Activated CD4-positive, alpha-beta memory T cell treated with anti-CD3 and anti-CD28 coated beads for 36 hours (primary cell): ENCODE measurements at regions not wholly inside any gene's neighbourhood (a gene's known extent, or its start where the extent isn't known, plus 50 kb on each side); places are given as distances from the start of the nearest gene placed in this dataset.
A peak's percentile ranks its signal among the peaks of the same experiment; 100 is the strongest.

Source experiments
- CTCF ChIA-PET: fragments of 350-600 bp; sonication (Branson Sonifier 250); formaldehyde crosslinking; loops from one replicate; lab custom pipeline; 2021; ENCODE audit warnings: antibody characterized with exemption, inconsistent platforms; lab: Charles Lee
- POLR2A ChIA-PET: fragments of 350-600 bp; sonication (Branson Sonifier 250); formaldehyde crosslinking; loops from one replicate; lab custom pipeline; 2021; ENCODE audit warnings: antibody characterized with exemption; lab: Charles Lee
- DNase-seq: peaks from one replicate; pipeline ENCODE4 v3.0.0-alpha.2; 2020
- H3K27ac Mint-ChIP-seq: one replicate; pipeline ENCODE4 v1.8.0; 2021; ENCODE audit warnings: mixed read lengths
- H3K27me3 Mint-ChIP-seq: one replicate; pipeline ENCODE4 v1.8.0; 2021; ENCODE audit warnings: mixed read lengths
- H3K36me3 Mint-ChIP-seq: one replicate; pipeline ENCODE4 v1.8.0; 2021; ENCODE audit warnings: mixed read lengths
- H3K4me1 Mint-ChIP-seq: one replicate; pipeline ENCODE4 v1.8.0; 2021; ENCODE audit warnings: low read depth, mixed read lengths
- H3K4me3 Mint-ChIP-seq: one replicate; pipeline ENCODE4 v1.8.0; 2021; ENCODE audit warnings: mild to moderate bottlenecking, mixed read lengths
- H3K9me3 Mint-ChIP-seq: one replicate; pipeline ENCODE4 v1.8.0; 2021; ENCODE audit warnings: mixed read lengths
- intact Hi-C: fragments of 100-400 bp; cut with micrococcal nuclease; formaldehyde crosslinking; loops from one replicate; pipeline ENCODE4 v1.15.1; 2023

- no peak overlapping the region for H3K27ac Mint-ChIP-seq
- H3K4me3 Mint-ChIP-seq, result no peak overlapping the region
- ChIA-PET POLR2A (no interaction called here), CTCF (no interaction called here)
- no peaks in the 10 kb centered on the region for H3K36me3 Mint-ChIP-seq
- DNase-seq, result no peak
- peaks cover 10% of the 10 kb centered on the region for H3K27me3 Mint-ChIP-seq
- H3K9me3 Mint-ChIP-seq, result no peaks in the 10 kb centered on the region
- intact Hi-C loops, result no loop called here
- peaks cover 15% of the 10 kb centered on the region for H3K4me1 Mint-ChIP-seq
Measured at GRCh38 chr5:57600321-57600720, 117.7 kb upstream of the ACTBL2 start.

GRCh38 chr5:57598756-57599155 is 116.1 kb upstream of the ACTBL2 start:
- CTCF ChIA-PET, result interaction anchor here (1.0 kb wide), 1 partner anchor 861 kb away, joined by 3 read pairs; no protein-coding TSS in a partner anchor
- H3K27me3 Mint-ChIP-seq, result peaks cover 3% of the 10 kb centered on the region
- POLR2A ChIA-PET, result no interaction called here
- intact Hi-C loops, result loop anchor here (1.0 kb wide), 1 partner anchor 299 kb away; no protein-coding TSS in a partner anchor
- H3K9me3 Mint-ChIP-seq, result no peaks in the 10 kb centered on the region
- H3K4me3 Mint-ChIP-seq, result no peak overlapping the region
- no peak overlapping the region for H3K27ac Mint-ChIP-seq
- no peaks in the 10 kb centered on the region for H3K36me3 Mint-ChIP-seq
- peak; percentile 60 for DNase-seq
- H3K4me1 Mint-ChIP-seq, result peaks cover 15% of the 10 kb centered on the region

DNA sequence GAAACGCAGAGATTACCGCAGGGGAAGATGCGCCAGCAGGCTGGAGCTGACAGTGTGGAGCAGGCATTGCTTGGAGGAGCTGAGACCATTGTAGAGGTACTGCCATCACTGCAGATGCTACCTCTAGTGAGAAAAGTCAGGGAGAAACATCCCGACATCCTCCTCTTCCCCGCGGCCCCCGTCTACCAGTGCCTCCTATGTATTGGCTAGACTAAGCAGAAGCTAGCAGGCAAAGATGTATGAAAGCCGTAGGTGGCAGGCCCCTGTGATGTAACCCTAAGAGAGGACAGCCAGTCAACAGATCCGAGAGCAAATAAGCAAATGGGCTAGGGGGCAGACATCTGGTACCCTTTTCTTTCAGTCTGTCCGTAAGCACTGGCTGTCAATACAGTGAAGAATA is 115.5 kb upstream of the ACTBL2 start:
- Mint-ChIP-seq H3K4me1 (peaks cover 15% of the 10 kb centered on the region), H3K27me3 (peaks cover 4% of the 10 kb centered on the region), H3K4me3 (no peak overlapping the region), H3K36me3 (no peaks in the 10 kb centered on the region), H3K9me3 (no peaks in the 10 kb centered on the region), H3K27ac (no peak overlapping the region)
- ChIA-PET CTCF (interaction anchor here (1.0 kb wide), 1 partner anchor 861 kb away, joined by 3 read pairs; no protein-coding TSS in a partner anchor), POLR2A (no interaction called here)
- intact Hi-C loops, result no loop called here
- no peak for DNase-seq

DNA sequence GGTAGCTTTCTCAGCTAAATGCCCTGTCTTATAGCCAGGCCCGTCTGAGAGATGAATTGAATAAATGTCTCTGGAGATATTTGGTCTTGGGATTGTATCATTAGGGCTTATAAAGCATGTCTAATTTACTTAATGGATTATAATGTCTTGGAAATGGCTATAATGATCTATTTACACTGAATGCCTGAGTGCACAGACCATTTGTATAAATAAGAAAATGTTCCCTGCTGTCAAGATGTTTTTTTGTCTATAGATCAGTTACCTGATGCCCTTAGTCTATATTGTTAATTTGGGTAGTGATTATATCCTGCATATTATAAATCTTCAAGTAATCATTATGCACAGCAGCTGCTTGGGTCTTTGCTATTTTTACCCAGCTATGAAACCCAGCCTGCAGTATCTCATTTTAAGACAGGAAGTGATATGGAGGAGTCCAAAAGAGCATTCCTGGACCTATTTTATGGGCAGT is 112.9 kb upstream of the ACTBL2 start:
- Mint-ChIP-seq H3K4me3 (no peak overlapping the region), H3K4me1 (peaks cover 14% of the 10 kb centered on the region), H3K36me3 (no peaks in the 10 kb centered on the region), H3K9me3 (no peaks in the 10 kb centered on the region), H3K27ac (no peak overlapping the region), H3K27me3 (peaks cover 1% of the 10 kb centered on the region)
- ChIA-PET CTCF (no interaction called here), POLR2A (no interaction called here)
- no peak for DNase-seq
- intact Hi-C loops, result no loop called here

DNA sequence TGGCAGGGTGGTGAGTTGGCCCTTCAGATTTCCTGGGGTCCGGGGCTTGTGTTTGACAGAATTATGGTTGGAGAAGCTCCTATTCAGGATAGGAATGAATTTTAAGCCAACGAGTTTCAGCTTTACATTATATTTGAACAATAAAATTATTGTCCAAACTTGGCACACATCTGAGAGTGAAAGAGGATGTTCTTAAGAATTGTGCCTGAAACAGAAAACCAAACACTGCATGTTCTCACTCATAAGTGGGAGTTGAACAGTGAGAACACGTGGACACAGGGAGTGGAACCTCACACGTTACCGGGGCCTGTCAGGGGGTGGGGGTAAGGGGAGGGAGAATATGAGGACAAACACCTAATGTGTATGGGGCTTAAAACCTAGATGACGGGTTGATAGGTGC is 111.8 kb upstream of the ACTBL2 start:
- intact Hi-C loops, result no loop called here
- Mint-ChIP-seq H3K27ac (no peak overlapping the region), H3K9me3 (no peaks in the 10 kb centered on the region), H3K4me3 (no peak overlapping the region), H3K36me3 (no peaks in the 10 kb centered on the region), H3K4me1 (peaks cover 10% of the 10 kb centered on the region), H3K27me3 (peaks cover 1% of the 10 kb centered on the region)
- CTCF ChIA-PET, result no interaction called here
- DNase-seq, result no peak
- POLR2A ChIA-PET, result no interaction called here

- Mint-ChIP-seq H3K4me1 (no peaks in the 10 kb centered on the region), H3K27me3 (peaks cover 1% of the 10 kb centered on the region), H3K27ac (no peak overlapping the region), H3K4me3 (no peak overlapping the region), H3K36me3 (no peaks in the 10 kb centered on the region), H3K9me3 (no peaks in the 10 kb centered on the region)
- intact Hi-C loops, result no loop called here
- ChIA-PET POLR2A (no interaction called here), CTCF (no interaction called here)
- DNase-seq, result no peak
Measured at GRCh38 chr5:57592236-57592635, 109.6 kb upstream of the ACTBL2 start.

- CTCF ChIA-PET, result no interaction called here
- H3K27ac Mint-ChIP-seq, result no peak overlapping the region
Measured at GRCh38 chr5:57586649-57587048, 104.0 kb upstream of the ACTBL2 start.

GRCh38 chr5:57582578-57583070 is 100.0 kb upstream of the ACTBL2 start:
- no peaks in the 10 kb centered on the region for H3K36me3 Mint-ChIP-seq
- H3K9me3 Mint-ChIP-seq, result no peaks in the 10 kb centered on the region
- H3K27me3 Mint-ChIP-seq, result peaks cover 3% of the 10 kb centered on the region
- intact Hi-C loops, result no loop called here
- ChIA-PET CTCF (no interaction called here), POLR2A (no interaction called here)
- no peak for DNase-seq
- H3K4me3 Mint-ChIP-seq, result no peak overlapping the region
- H3K4me1 Mint-ChIP-seq, result no peaks in the 10 kb centered on the region
- no peak overlapping the region for H3K27ac Mint-ChIP-seq

More at GRCh38 chr5:57586649-57587048, 104.0 kb upstream of the ACTBL2 start:
- Mint-ChIP-seq H3K9me3 (no peaks in the 10 kb centered on the region), H3K4me3 (no peak overlapping the region), H3K36me3 (no peaks in the 10 kb centered on the region), H3K27me3 (peaks cover 3% of the 10 kb centered on the region), H3K4me1 (no peaks in the 10 kb centered on the region)
- intact Hi-C loops, result no loop called here
- POLR2A ChIA-PET, result no interaction called here
- no peak for DNase-seq

DNA sequence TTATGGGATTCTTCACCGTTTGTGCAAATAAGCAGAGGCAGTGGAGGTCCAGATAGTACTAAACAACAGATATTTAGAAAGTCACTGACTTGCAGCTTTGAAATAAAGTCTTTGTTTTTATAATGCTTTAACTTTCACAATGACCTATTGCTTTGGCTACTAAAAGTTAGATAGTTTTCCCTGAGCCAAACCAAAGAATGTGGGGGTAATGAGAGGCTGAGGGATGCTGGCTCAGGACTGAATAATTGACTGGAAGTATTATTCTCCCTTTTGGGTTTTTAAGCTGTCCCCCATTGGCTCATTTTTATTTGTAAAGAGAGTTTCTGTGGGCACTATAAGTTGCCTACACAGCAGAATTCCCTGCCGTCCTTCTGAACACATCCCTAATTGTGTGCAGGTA is 99.2 kb upstream of the ACTBL2 start:
- CTCF ChIA-PET, result no interaction called here
- POLR2A ChIA-PET, result no interaction called here
- H3K27ac Mint-ChIP-seq, result no peak overlapping the region
- peaks cover 3% of the 10 kb centered on the region for H3K27me3 Mint-ChIP-seq
- H3K9me3 Mint-ChIP-seq, result no peaks in the 10 kb centered on the region
- no peak for DNase-seq
- H3K4me3 Mint-ChIP-seq, result no peak overlapping the region
- no peaks in the 10 kb centered on the region for H3K36me3 Mint-ChIP-seq
- intact Hi-C loops, result no loop called here
- no peaks in the 10 kb centered on the region for H3K4me1 Mint-ChIP-seq

GRCh38 chr5:57581222-57581621 is 98.6 kb upstream of the ACTBL2 start:
- Mint-ChIP-seq H3K27me3 (peaks cover 1% of the 10 kb centered on the region), H3K36me3 (no peaks in the 10 kb centered on the region), H3K4me1 (no peaks in the 10 kb centered on the region), H3K4me3 (no peak overlapping the region), H3K27ac (no peak overlapping the region), H3K9me3 (no peaks in the 10 kb centered on the region)
- intact Hi-C loops, result no loop called here
- CTCF ChIA-PET, result no interaction called here
- POLR2A ChIA-PET, result no interaction called here
- no peak for DNase-seq

- Mint-ChIP-seq H3K4me1 (no peaks in the 10 kb centered on the region), H3K36me3 (no peaks in the 10 kb centered on the region), H3K4me3 (no peak overlapping the region), H3K27me3 (peaks cover 5% of the 10 kb centered on the region), H3K9me3 (no peaks in the 10 kb centered on the region), H3K27ac (no peak overlapping the region)
- POLR2A ChIA-PET, result no interaction called here
- intact Hi-C loops, result no loop called here
- DNase-seq, result no peak
- CTCF ChIA-PET, result no interaction called here
Measured at GRCh38 chr5:57577432-57578175, 95.0 kb upstream of the ACTBL2 start.

DNA sequence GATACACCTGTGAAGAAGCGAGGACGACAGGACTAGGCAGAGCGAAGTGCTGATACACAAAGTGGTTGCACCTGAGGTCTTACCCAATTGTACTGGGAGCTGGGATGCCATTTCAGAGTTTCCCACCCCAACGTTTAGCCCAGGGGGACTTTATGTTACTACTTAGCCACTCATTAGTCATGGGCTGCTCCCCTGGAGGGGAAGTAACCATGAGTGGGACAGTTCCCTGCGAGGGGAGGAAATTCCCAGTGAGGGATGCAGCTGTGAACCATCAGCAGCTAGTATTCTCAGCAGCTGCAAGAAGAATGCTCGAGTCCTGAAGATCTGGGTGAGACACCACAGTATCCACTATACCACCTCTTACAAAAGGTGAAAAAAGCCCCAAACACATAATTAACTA is 93.7 kb upstream of the ACTBL2 start:
- no peak overlapping the region for H3K4me3 Mint-ChIP-seq
- H3K9me3 Mint-ChIP-seq, result no peaks in the 10 kb centered on the region
- no peaks in the 10 kb centered on the region for H3K36me3 Mint-ChIP-seq
- DNase-seq, result no peak
- POLR2A ChIA-PET, result no interaction called here
- CTCF ChIA-PET, result no interaction called here
- intact Hi-C loops, result no loop called here
- H3K27me3 Mint-ChIP-seq, result peaks cover 4% of the 10 kb centered on the region
- H3K27ac Mint-ChIP-seq, result no peak overlapping the region
- H3K4me1 Mint-ChIP-seq, result no peaks in the 10 kb centered on the region

DNA sequence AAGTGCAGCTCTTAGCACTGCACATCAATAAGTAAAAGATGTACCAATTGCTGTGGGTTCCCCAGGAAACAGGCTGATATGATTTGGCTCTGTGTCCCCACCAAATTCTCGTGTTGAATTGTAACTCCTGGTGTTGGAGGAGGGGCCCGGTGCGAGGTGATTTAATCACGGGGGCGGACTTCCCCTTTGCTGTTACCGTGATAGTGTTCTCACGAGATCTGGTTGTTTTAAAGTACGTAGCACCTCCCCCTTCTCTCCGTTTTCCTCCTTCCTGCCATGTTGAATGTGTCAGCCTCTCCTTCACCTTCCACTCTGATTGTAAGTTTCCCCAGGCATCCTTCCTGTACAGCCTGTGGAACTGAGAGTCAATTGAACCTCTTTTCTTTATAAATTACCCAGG is 93.2 kb upstream of the ACTBL2 start:
- H3K36me3 Mint-ChIP-seq, result no peaks in the 10 kb centered on the region
- H3K27ac Mint-ChIP-seq, result no peak overlapping the region
- DNase-seq, result no peak
- POLR2A ChIA-PET, result no interaction called here
- H3K9me3 Mint-ChIP-seq, result no peaks in the 10 kb centered on the region
- H3K27me3 Mint-ChIP-seq, result peaks cover 9% of the 10 kb centered on the region
- CTCF ChIA-PET, result no interaction called here
- H3K4me3 Mint-ChIP-seq, result no peak overlapping the region
- H3K4me1 Mint-ChIP-seq, result no peaks in the 10 kb centered on the region
- intact Hi-C loops, result no loop called here
